HK-2 (cell line): ENCODE measurements at regions not wholly inside any gene's neighbourhood (a gene's known extent, or its start where the extent isn't known, plus 50 kb on each side); places are given as distances from the start of the nearest gene placed in this dataset.

Experiments used
- DNase-seq: peaks from one replicate; pipeline ENCODE4 v3.0.0-alpha.2; 2018; ENCODE audit not compliant: unreplicated experiment

DNA sequence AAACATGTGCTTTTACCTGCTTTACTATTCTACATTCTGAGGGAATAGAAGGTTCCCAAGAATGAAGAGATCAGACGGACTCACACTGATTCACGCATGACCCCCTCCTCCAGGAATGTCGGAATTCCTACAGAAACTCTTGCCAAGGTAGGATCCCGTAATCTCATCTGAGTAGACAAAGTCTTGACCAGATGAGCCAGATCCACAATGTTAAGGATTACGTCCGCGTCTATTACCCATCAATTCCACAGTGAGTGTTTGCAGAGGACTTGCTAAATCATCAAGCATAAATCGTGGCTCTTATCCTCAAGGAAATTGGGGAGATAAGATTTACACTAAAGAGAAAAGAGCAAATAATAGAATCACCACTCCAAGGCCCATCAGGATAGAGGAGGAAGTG is 245.9 kb upstream of the FOXQ1 start:
- no peak for DNase-seq

DNA sequence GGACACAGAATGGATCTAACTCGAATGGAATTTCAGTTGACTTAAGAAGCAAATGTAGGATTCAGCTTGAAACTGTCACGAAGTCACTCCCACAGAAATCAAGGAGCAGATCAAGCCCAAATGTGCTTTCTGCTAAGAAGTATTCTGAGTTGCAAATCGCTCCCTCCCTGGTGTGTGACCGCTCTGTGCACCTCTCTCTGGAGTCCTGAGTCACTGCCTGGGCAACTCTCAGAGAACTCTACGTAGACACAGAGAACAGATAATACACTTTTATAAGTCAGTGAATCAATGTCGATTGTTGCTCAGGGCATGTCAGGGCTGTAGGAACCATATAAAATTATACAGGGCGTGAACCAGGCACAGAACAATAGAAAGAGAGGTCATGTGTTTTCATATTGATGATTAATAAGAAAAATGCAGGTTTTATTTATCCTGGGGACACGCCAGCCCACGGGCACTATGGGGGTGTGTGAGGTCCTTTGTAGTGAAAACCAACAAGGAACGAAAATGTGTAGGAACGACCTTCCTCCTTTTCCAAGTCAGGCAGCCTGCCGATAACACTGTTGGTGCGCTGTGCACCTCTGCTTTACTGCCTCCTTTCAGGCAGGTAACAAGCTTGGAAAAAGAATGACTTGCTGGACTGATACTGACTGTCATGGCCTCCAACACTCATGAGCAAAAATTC is 248.1 kb upstream of the FOXQ1 start:
- DNase-seq, result no peak

DNA sequence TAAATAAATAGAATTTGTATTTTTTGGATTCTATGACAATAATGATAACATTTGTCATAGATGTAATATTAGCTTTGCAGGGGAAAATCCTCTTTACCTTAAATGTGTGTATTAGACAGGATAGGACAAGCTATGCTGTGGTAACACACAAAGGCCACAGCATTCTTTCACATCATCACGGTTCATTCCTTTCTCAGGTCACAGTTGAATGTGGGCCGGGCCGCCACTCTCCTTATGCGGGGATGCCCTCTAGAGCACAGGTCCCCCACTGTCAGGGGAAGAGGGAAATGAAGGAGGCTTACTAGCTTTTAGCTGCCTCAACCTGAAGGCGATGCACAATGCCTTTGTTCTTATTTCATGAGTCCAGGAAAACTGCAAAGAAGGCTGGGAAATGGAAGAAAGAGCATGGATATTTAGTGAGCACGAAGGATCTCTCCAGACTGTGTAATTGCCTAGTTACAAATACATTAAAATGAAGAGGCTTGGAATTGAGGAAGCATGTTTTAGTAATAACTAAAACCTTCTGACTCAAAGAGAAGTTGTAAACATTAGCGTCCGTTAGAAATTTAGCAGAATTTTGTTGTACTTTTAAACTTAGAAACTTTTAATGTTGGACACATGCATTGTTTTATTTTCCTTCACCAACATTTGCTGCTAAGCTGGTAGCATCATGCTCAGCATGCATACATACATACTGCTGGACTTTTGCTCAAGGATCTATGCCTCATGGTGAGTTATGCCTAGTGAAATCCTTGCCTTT is 248.9 kb upstream of the FOXQ1 start:
- no peak for DNase-seq

DNA sequence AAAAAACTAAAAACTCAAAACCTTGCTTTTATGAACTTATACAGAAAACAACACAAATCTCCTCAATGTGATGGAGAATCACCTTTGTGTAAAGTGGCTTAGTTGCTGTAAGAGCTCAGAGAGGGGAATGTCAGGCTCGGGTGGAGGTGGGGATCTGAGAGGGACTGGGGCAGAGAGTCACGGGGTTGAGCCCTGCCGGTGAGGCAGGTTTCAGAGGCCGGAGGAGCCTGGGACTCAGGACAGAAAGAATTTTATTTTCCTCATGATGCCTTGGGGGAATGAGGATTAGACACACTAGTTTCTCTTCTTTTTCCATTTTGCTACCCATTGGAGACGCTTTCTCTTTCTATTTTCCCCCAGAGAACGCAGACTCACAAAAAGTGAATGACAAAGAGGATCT is 252.3 kb upstream of the FOXQ1 start:
- DNase-seq, result no peak

DNA sequence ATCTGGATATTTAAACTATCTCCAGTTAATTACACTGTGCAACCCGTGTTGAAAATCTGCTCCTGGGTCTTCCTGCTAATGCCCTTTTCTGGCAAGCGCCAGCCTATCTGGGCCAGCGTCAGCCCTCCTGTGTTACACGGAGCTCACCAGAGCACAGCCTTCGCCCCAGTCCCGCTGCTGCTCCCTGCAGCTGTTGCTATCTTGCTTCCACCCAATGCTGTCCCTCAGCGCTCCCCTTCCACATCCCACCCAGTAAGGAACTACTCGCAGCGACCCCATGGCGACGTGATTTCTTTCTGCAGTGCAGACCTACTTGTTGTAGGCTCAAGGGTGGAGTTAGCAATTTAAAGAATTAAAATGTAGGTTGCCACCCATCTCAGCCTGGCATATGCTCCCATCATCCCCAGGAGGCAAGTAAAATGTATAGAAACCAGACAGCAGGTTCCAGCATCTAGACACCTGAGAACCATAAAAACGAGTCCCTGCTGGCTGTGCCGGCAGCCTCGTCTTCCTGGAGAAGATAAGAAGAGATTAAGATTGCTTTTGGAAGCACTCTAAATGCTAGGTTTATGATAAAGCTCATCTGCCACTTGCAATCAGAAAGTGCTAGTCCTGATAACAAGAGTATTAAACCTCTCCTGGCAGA is 254.3 kb upstream of the FOXQ1 start:
- no peak for DNase-seq

DNA sequence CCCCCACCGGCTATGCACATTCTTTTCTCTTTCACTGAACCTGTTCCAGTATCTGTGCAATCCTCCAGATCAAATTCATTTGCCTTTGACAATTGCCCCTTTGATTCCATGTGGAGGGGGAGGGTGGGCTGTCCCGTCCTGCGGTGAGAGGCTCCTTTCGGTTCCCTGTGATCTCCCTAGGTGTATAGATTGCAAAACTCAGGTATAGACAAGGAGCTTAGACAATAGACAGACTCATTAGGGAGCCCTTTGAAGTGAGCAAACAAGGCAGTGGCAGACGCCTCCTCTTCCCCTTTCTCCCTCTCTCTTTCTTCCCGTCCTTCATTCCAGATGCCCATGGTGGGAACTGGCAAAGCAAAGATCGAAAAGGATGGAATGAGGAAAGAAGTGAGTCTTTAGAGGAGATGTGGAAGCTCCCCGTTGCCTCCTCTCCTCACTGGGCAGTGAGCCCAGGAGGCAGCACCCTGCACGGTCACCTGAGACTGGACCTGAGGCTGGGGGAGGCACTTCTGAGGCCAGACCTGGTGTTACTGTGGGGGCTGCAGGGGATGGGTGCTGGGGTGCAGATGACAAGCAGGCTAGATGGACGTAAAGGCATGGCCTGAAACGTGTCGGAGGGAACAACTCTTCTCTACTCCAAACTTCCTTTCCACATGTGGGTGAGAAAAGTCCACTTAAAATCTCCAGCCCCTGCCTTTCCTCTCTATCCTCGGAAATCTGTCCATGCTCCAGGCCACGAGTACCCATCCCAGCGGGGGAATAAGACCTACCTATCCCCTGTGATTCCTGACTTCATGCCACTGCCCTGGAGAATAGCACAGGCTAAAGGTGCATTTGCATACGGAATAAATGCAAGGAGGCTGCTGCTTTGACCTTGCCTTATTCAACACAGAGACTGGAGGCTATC is 256.6 kb upstream of the FOXQ1 start:
- no peak for DNase-seq

- no peak for DNase-seq
These were observed 257.3 kb upstream of the FOXQ1 start for GRCh38 chr6:1054653-1055014.

- no peak for DNase-seq
These were observed 258.3 kb upstream of the FOXQ1 start for GRCh38 chr6:1053586-1053985.

GRCh38 chr6:1052262-1052661 is 259.6 kb upstream of the FOXQ1 start:
- no peak for DNase-seq

DNA sequence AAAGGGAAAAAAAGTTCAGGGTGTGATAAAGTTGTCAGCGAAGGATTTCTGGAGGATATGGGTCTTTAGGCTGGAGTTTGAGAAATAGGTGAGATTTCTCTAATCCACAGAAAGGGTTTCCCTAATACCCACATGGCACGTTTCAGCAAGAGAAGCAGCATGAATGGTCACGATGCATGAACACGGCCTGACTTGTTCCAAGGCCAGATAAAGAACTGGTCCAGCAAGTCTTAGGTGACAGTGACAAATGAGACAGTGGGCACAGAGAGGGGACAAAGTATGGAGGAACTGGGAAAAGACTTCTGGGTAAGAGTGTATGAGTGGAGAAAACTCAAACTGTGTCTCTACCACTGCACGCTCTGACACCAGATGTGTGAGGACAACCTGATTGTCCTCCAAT is 262.0 kb upstream of the FOXQ1 start:
- no peak for DNase-seq

DNA sequence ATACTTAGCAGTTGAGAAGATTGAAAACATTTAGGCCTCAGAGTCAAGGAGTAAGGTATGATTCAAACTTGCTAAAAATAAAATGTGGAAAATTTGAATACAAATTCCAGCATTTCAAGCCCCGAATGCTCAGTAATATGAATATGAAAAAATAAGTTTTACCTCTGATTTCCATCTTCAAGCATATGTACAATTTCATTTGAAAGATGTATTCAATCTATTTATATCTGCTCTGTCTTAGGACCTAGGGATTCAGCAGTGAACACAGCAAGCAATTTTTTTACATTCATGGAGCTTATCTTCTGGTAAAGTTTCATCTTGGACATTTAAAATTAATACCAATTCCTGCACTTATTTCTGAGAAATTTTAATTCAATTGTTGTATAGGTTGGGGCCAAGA is 262.7 kb upstream of the FOXQ1 start:
- no peak for DNase-seq

- DNase-seq, result no peak
These were observed 263.8 kb upstream of the FOXQ1 start for GRCh38 chr6:1047981-1048541.

- no peak for DNase-seq
These were observed 266.7 kb upstream of the FOXQ1 start for GRCh38 chr6:1045239-1045638.

DNA sequence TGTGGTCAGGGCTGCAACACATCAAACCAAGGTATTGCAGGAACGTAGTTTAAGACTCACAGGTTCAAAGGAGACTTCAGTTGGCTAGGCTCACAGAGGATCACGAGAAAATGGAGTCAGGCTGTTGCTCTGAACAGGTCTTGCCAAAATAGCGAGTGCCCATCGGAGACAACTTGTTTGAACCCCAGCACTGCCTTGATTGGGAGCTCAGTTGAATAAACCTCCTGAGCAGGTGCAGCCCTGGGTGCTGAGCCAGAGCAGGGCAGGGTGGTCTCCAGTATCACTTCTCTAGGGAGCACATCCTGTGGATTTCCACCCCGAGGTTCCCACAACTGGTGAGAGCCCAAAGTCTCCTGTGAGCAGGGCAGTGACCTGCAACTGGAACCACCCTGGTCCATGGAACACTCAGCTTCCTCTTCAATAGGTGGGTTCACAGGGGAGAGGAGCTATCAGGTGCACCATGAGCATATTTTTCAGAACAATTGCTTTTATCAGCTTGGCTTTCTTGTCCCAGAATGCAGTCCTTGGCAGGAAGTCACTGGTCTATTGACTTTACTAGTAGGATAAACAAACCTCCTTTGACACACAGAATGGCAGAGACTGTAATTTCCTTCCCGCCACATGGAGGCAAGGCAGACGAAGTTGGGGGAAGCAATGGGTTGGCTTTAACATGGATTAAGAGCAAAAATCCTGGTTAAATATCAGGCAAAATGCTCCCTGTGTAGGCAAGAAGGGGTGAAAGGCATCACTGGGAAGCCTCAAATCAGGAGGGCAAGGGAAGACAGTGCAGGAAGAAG is 267.7 kb upstream of the FOXQ1 start:
- DNase-seq, result no peak

GRCh38 chr6:1043458-1043836 is 268.5 kb upstream of the FOXQ1 start:
- DNase-seq, result no peak

- no peak for DNase-seq
These were observed 269.1 kb upstream of the FOXQ1 start for GRCh38 chr6:1042583-1043457.

- no peak for DNase-seq
These were observed 271.5 kb upstream of the FOXQ1 start for GRCh38 chr6:1040393-1040792.

DNA sequence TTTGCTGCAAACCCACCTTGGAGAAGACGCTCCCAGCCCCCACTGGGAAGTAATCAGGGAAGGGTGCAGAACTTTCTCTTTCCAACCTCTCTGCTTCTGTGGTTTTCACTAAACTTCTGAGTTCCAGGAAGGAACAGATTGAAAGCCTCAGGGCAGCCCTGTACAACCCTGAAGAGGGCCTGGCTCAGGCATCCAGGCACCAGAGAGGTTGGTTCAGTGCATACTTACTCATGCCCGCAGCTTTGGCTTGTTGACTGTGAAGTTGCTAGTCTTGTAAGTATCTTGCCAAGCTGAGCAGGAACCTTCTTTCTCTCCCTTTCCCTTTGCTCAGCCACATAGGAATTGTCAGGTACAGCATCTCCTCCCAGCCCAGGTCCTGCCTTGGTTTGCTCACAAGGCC is 272.2 kb upstream of the FOXQ1 start:
- DNase-seq, result no peak

- DNase-seq, result no peak
These were observed 272.7 kb upstream of the FOXQ1 start for GRCh38 chr6:1039191-1039590.
